ENCODE measurements at regions not wholly inside any gene's neighbourhood (a gene's known extent, or its start where the extent isn't known, plus 50 kb on each side); places are given as distances from the start of the nearest gene placed in this dataset.
"Not testable (repeated sequence)": the region's sequence is repeated elsewhere in the genome, so short reads cannot be mapped to it uniquely, and the experiment has no call there.

GRCh38 chr9:88872192-88872946 is 118.9 kb upstream of the S1PR3 start:
- no peak for DNase-seq (ENCODE audit: low spot score)

GRCh38 chr9:88873635-88874034 is 117.6 kb upstream of the S1PR3 start:
- no peak for DNase-seq (ENCODE audit: low spot score)

- no peak for DNase-seq (ENCODE audit: low spot score)
Observed at GRCh38 chr9:88874391-88874790, 116.9 kb upstream of the S1PR3 start.

GRCh38 chr9:88875400-88876120 is 115.7 kb upstream of the S1PR3 start:
- DNase-seq (ENCODE audit: low spot score), result no peak

- DNase-seq (ENCODE audit: low spot score), result no peak
Observed at GRCh38 chr9:88880199-88880598, 111.1 kb upstream of the S1PR3 start.

- not testable (repeated sequence) for DNase-seq (ENCODE audit: low spot score)
Observed at GRCh38 chr9:88884291-88884690, 107.0 kb upstream of the S1PR3 start.

- not testable (repeated sequence) for DNase-seq (ENCODE audit: low spot score)
Observed at GRCh38 chr9:88886762-88887161, 104.5 kb upstream of the S1PR3 start.

GRCh38 chr9:88889386-88889785 is 101.9 kb upstream of the S1PR3 start:
- DNase-seq (ENCODE audit: low spot score), result no peak

- no peak for DNase-seq (ENCODE audit: low spot score)
Observed at GRCh38 chr9:88890546-88890945, 100.7 kb upstream of the S1PR3 start.

- no peak for DNase-seq (ENCODE audit: low spot score)
Observed at GRCh38 chr9:88891040-88891439, 100.2 kb upstream of the S1PR3 start.

- no peak for DNase-seq (ENCODE audit: low spot score)
Observed at GRCh38 chr9:88892724-88893123, 98.5 kb upstream of the S1PR3 start.

GRCh38 chr9:88897081-88897480 is 94.2 kb upstream of the S1PR3 start:
- no peak for DNase-seq (ENCODE audit: low spot score)

GRCh38 chr9:88898039-88898720 is 93.1 kb upstream of the S1PR3 start:
- DNase-seq (ENCODE audit: low spot score), result no peak

- no peak for DNase-seq (ENCODE audit: low spot score)
Observed at GRCh38 chr9:88905506-88905905, 85.8 kb upstream of the S1PR3 start.

GRCh38 chr9:88915916-88916315 is 75.4 kb upstream of the S1PR3 start:
- DNase-seq (ENCODE audit: low spot score), result no peak

GRCh38 chr9:88916894-88917293 is 74.4 kb upstream of the S1PR3 start:
- DNase-seq (ENCODE audit: low spot score), result no peak

- DNase-seq (ENCODE audit: low spot score), result no peak
Observed at GRCh38 chr9:88917375-88917774, 73.9 kb upstream of the S1PR3 start.

GRCh38 chr9:88918537-88918936 is 72.7 kb upstream of the S1PR3 start:
- DNase-seq (ENCODE audit: low spot score), result not testable (repeated sequence)

- DNase-seq (ENCODE audit: low spot score), result no peak
Observed at GRCh38 chr9:88920645-88921044, 70.6 kb upstream of the S1PR3 start.

GRCh38 chr9:88922091-88922490 is 69.2 kb upstream of the S1PR3 start:
- DNase-seq (ENCODE audit: low spot score), result no peak

- DNase-seq (ENCODE audit: low spot score), result no peak
Observed at GRCh38 chr9:88923092-88923491, 68.2 kb upstream of the S1PR3 start.

- DNase-seq (ENCODE audit: low spot score), result no peak
Observed at GRCh38 chr9:88923653-88924288, 67.5 kb upstream of the S1PR3 start.

GRCh38 chr9:88925481-88925880 is 65.8 kb upstream of the S1PR3 start:
- DNase-seq (ENCODE audit: low spot score), result no peak

All from iPS-NIHi11 (cell line).